DND-41 (cell line): ENCODE measurements at regions not wholly inside any gene's neighbourhood (a gene's known extent, or its start where the extent isn't known, plus 50 kb on each side); places are given as distances from the start of the nearest gene placed in this dataset.

Experiments used
- CTCF ChIP-seq: IDR thresholded peaks from 2 replicates; pipeline ENCODE4 v1.5.1; 2012; ENCODE audit warnings: borderline replicate concordance, low read length, moderate library complexity, mild to moderate bottlenecking; ENCODE audit not compliant: poor library complexity, severe bottlenecking; ENCODE audit errors: extremely low read depth
- EZH2 ChIP-seq: IDR thresholded peaks from 3 replicates; pipeline ENCODE4 v1.6.1; 2012; ENCODE audit warnings: borderline replicate concordance, low read depth, mild to moderate bottlenecking, moderate library complexity, low read length, inconsistent platforms; ENCODE audit not compliant: severe bottlenecking

GRCh38 chr1:87794788-87795614 is 466.3 kb downstream of the LMO4 start:
- TF ChIP-seq CTCF, result no peak
- no peak for TF ChIP-seq EZH2
